GM12878 (cell line): ENCODE measurements at regions not wholly inside any gene's neighbourhood (a gene's known extent, or its start where the extent isn't known, plus 50 kb on each side); places are given as distances from the start of the nearest gene placed in this dataset.

Experiments
- ATAC-seq: fragments of 200-7000 bp; cut with Tn5 transposase; 3 replicates; pipeline ENCODE4 v1.9.1; 2020; ENCODE audit warnings: mild to moderate bottlenecking, moderate library complexity
- BruUV-seq: library from RNA; stranded (reverse); fragments of 400-500 nt; replicated peaks from 2 replicates; lab custom pipeline; 2021; lab: Mats Ljungman, UMichigan
- CTCF ChIA-PET: fragments of 300-600 bp; sonication (Branson Sonifier 250); formaldehyde crosslinking; extraction: SDS; loops from one replicate; lab custom pipeline; 2021; ENCODE audit warnings: inconsistent platforms; lab: Yijun Ruan, JAX
- POLR2A ChIA-PET: fragments of 350-600 bp; formaldehyde crosslinking; extraction: SDS; loops from one replicate; lab custom pipeline; 2021; ENCODE audit warnings: inconsistent platforms; lab: Charles Lee
- RAD21 ChIA-PET: fragments of 300-600 bp; sonication (Branson Sonifier 250); formaldehyde crosslinking; loops from one replicate; lab custom pipeline; 2023; ENCODE audit warnings: antibody characterized with exemption; ENCODE audit not compliant: unreplicated experiment; lab: Charles Lee
- SMC1A ChIA-PET: fragments of 300-600 bp; sonication (Branson Sonifier 250); formaldehyde crosslinking; loops from one replicate; lab custom pipeline; 2023; ENCODE audit not compliant: unreplicated experiment, uncharacterized antibody; lab: Charles Lee
- DNase-seq: peaks from one replicate; pipeline ENCODE4 v3.0.0-alpha.2; 2011; ENCODE audit warnings: low read depth, low spot score
- FAIRE-seq: peaks from 3 replicates; lab custom pipeline; 2011; peaks lifted over from hg19 to GRCh38; lab: Jason Lieb, UNC
- H2AFZ ChIP-seq: 2 replicates; pipeline ENCODE4 v1.6.0; 2011; ENCODE audit warnings: low read depth, low read length, control low read depth; ENCODE audit not compliant: control insufficient read depth
- H3K27ac ChIP-seq: 2 replicates; pipeline ENCODE4 v1.5.1; 2011; ENCODE audit warnings: control low read depth; ENCODE audit not compliant: control insufficient read depth, insufficient read depth
- H3K27me3 ChIP-seq, 2 experiments: replicated peaks in 1 of 2; 2 replicates each; pipeline versions ENCODE4 v1.6.0 to v1.6.1; 2011; ENCODE audit warnings: low read length in 1 of 2; ENCODE audit not compliant: control insufficient read depth in 2 of 2, insufficient read depth in 2 of 2
- H3K36me3 ChIP-seq, 2 experiments: 2 replicates each; pipeline ENCODE4 v1.5.1; 2011; ENCODE audit warnings: low read length in 1 of 2; ENCODE audit not compliant: control insufficient read depth in 2 of 2, insufficient read depth in 2 of 2
- H3K4me1 ChIP-seq: 2 replicates; pipeline ENCODE4 v1.6.1; 2011; ENCODE audit warnings: mild to moderate bottlenecking, low read length, moderate library complexity, mixed read lengths; ENCODE audit not compliant: control insufficient read depth, insufficient read depth
- H3K4me2 ChIP-seq: 2 replicates; pipeline ENCODE4 v1.6.0; 2011; ENCODE audit warnings: control low read depth; ENCODE audit not compliant: control insufficient read depth, insufficient read depth
- H3K4me3 ChIP-seq: fragments of 200-600 bp; sonication (generic); 2 replicates; pipeline ENCODE4 v1.5.1; 2016
- H3K79me2 ChIP-seq: 2 replicates; pipeline ENCODE4 v1.6.0; 2011; ENCODE audit warnings: low read length; ENCODE audit not compliant: control insufficient read depth, insufficient read depth
- H3K9ac ChIP-seq: 2 replicates; pipeline ENCODE4 v1.8.0; 2011; ENCODE audit warnings: low read length, control low read depth, mixed read lengths; ENCODE audit not compliant: control insufficient read depth, insufficient read depth
- H3K9me3 ChIP-seq: replicated peaks from 3 replicates; pipeline ENCODE4 v1.5.1; 2011; ENCODE audit warnings: mild to moderate bottlenecking, low read length; ENCODE audit not compliant: control insufficient read depth, insufficient read depth
- H4K20me1 ChIP-seq: 2 replicates; pipeline ENCODE4 v1.6.0; 2011; ENCODE audit not compliant: control insufficient read depth, insufficient read depth
- ATF3 ChIP-seq: IDR thresholded peaks from 2 replicates; pipeline ENCODE4 v1.6.1; 2011; ENCODE audit warnings: low read depth, mild to moderate bottlenecking, low read length, moderate library complexity, borderline replicate concordance; ENCODE audit errors: extremely low read depth
- E4F1 ChIP-seq: fragments of 450-650 bp; IDR thresholded peaks from 2 replicates; pipeline ENCODE4 v1.6.1; 2018; ENCODE audit warnings: borderline replicate concordance, mild to moderate bottlenecking; ENCODE audit not compliant: partially characterized antibody
- EZH2 ChIP-seq: IDR thresholded peaks from 2 replicates; pipeline ENCODE4 v1.6.1; 2012; ENCODE audit warnings: low read depth, mild to moderate bottlenecking, control low read depth, inconsistent platforms, low read length, borderline replicate concordance; ENCODE audit not compliant: control insufficient read depth
- IKZF2 ChIP-seq, 2 experiments: fragments of 450-650 bp; IDR thresholded peaks; 2 replicates each; pipeline ENCODE4 v1.6.1; 2017; ENCODE audit warnings: mild to moderate bottlenecking in 2 of 2, moderate library complexity in 2 of 2
- SMAD5 ChIP-seq: IDR thresholded peaks from 2 replicates; pipeline ENCODE4 v1.6.1; 2016; ENCODE audit warnings: antibody characterized with exemption, low read depth
- TBL1XR1 ChIP-seq: IDR thresholded peaks from 2 replicates; pipeline ENCODE4 v1.6.1; 2012; ENCODE audit warnings: low read depth, low read length, improper control_type of control experiment
- USF2 ChIP-seq: IDR thresholded peaks from 2 replicates; pipeline ENCODE4 v1.6.1; 2011; ENCODE audit warnings: low read depth, low read length, improper control_type of control experiment, borderline replicate concordance
- WGBS: methylation state at CpG from one replicate; pipeline ENCODE4 v1.1.6; 2016; ENCODE audit warnings: low lambda C conversion rate; ENCODE audit not compliant: insufficient replicate concordance, insufficient coverage; ENCODE audit errors: missing lambda C conversion rate; 5-methylcytosine and 5-hydroxymethylcytosine counted together
- in situ Hi-C: fragments of 300-500 bp; cut with MboI; formaldehyde crosslinking; loops from 9 replicates; pipeline ENCODE4 v1.14.3; 2018; ENCODE audit warnings: mixed read lengths
- intact Hi-C: fragments of 100-400 bp; cut with micrococcal nuclease; formaldehyde crosslinking; loops from one replicate; pipeline ENCODE4 v1.14.2; 2022; ENCODE audit not compliant: unreplicated experiment

- no peak for TF ChIP-seq SMAD5
- no peak for TF ChIP-seq TBL1XR1
- TF ChIP-seq USF2 = no peak
- no peak for TF ChIP-seq ATF3
- TF ChIP-seq EZH2 = no peak
- TF ChIP-seq IKZF2 (IDR thresholded peaks at IDR 0.05) = no peak
- no peak for TF ChIP-seq E4F1
- TF ChIP-seq, all 136 proteins: peak for 0
- ATAC-seq (no peak), DNase-seq (no peak), FAIRE-seq (no peak)
- BruUV-seq = no TSS peak
- RAD21 ChIA-PET = no interaction called here
- no peaks in the 10 kb centered on the region for H3K4me1 ChIP-seq
- no peaks in the 10 kb centered on the region for H4K20me1 ChIP-seq
- intact Hi-C loops = no loop called here
- WGBS = 41% methylated on average over 3 of the region's 3 CpGs
- CTCF ChIA-PET = interaction anchor here (0.5 kb wide), 1 partner anchor 349 kb away, joined by 3 read pairs; no protein-coding TSS in a partner anchor
- H3K9me3 ChIP-seq = no peaks in the 10 kb centered on the region
- H3K27me3 ChIP-seq = no peaks in the 10 kb centered on the region
- in situ Hi-C loops = no loop called here
- no peak overlapping the region for H2AFZ ChIP-seq
- no peak overlapping the region for H3K4me3 ChIP-seq
- H3K4me2 ChIP-seq = no peak overlapping the region
- H3K79me2 ChIP-seq = no peaks in the 10 kb centered on the region
- POLR2A ChIA-PET = no interaction called here
- H3K9ac ChIP-seq = no peak overlapping the region
- H3K27ac ChIP-seq = no peak overlapping the region
- no peaks in the 10 kb centered on the region for H3K36me3 ChIP-seq
- SMC1A ChIA-PET = interaction anchor here (0.8 kb wide), 1 partner anchor 11 kb away, joined by 4 read pairs; no protein-coding TSS in a partner anchor
Measured at GRCh38 chr5:119828541-119828940, 199.2 kb downstream of the FAM170A start.
